Gastrocnemius medialis (tissue), 4 donors: ENCODE measurements at regions not wholly inside any gene's neighbourhood (a gene's known extent, or its start where the extent isn't known, plus 50 kb on each side); places are given as distances from the start of the nearest gene placed in this dataset.

ENCODE experiments used
- POLR2A ChIP-seq, 2 donors: fragments of 450-650 bp; IDR thresholded peaks; one replicate each; pipeline ENCODE4 v1.6.1; 2017; ENCODE audit warnings: antibody characterized with exemption in 2 of 2, mild to moderate bottlenecking in 2 of 2, moderate library complexity in 2 of 2
- TF ChIP-seq, protein P1 (sequence below), 5 experiments: fragments of 450-650 bp in 3 of 5; fragments of 200-600 bp in 2 of 5; sonication (generic) in 2 of 5; IDR thresholded peaks in 4 of 5; conservative IDR thresholded peaks in 1 of 5; 1 replicate in 4 of 5; 2 replicates in 1 of 5; pipeline ENCODE4 v1.5.1; 2016 to 2019; ENCODE audit warnings: antibody characterized with exemption in 5 of 5, mild to moderate bottlenecking in 3 of 5, moderate library complexity in 3 of 5

- TF ChIP-seq, protein P1, sequence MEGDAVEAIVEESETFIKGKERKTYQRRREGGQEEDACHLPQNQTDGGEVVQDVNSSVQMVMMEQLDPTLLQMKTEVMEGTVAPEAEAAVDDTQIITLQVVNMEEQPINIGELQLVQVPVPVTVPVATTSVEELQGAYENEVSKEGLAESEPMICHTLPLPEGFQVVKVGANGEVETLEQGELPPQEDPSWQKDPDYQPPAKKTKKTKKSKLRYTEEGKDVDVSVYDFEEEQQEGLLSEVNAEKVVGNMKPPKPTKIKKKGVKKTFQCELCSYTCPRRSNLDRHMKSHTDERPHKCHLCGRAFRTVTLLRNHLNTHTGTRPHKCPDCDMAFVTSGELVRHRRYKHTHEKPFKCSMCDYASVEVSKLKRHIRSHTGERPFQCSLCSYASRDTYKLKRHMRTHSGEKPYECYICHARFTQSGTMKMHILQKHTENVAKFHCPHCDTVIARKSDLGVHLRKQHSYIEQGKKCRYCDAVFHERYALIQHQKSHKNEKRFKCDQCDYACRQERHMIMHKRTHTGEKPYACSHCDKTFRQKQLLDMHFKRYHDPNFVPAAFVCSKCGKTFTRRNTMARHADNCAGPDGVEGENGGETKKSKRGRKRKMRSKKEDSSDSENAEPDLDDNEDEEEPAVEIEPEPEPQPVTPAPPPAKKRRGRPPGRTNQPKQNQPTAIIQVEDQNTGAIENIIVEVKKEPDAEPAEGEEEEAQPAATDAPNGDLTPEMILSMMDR (IDR thresholded peaks at IDR 0.05 in 4 of 5, conservative IDR thresholded peaks at IDR 0.05 in 1 of 5), result no peak
- no peak for TF ChIP-seq POLR2A (IDR thresholded peaks at IDR 0.05)
Measured at GRCh38 chr16:62089715-62090114, 53.5 kb upstream of the CDH8 start.
